ENCODE measurements at regions not wholly inside any gene's neighbourhood (a gene's known extent, or its start where the extent isn't known, plus 50 kb on each side); places are given as distances from the start of the nearest gene placed in this dataset.
A peak's percentile ranks its signal among the peaks of the same experiment; 100 is the strongest.

DNA sequence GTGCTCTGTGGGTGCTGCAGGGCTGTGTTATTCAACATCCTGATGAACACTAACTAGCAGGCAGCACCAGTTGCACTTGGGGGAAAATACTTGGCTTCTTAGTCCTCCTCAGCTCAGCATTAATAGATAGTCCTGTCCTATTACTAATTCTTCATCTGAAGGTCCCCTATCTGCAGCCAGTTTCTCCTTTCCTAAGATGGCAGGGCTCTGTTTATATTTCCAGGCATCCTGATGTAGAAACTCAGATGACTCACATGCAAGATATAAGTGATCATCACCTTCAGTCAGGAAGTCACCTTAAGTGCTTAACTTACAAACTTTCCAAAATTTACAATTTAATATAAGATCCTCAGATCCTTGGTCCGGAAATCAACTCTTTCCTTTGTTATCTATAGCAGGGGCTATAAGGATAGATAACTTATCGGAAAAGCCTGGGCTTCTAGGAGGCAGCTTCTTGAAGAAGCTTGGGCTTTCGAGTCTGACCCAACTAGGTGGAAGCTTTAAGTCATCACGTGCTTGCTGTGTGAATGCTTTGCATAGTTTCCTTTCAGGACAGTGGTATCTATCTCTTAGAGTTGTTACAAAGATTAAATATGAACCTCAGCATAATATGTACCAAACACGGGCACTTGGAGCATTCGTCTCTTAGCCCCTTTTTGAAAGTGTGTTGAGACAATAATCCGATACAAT is 181.0 kb upstream of the GRIP1 start:
- no peak for DNase-seq

DNA sequence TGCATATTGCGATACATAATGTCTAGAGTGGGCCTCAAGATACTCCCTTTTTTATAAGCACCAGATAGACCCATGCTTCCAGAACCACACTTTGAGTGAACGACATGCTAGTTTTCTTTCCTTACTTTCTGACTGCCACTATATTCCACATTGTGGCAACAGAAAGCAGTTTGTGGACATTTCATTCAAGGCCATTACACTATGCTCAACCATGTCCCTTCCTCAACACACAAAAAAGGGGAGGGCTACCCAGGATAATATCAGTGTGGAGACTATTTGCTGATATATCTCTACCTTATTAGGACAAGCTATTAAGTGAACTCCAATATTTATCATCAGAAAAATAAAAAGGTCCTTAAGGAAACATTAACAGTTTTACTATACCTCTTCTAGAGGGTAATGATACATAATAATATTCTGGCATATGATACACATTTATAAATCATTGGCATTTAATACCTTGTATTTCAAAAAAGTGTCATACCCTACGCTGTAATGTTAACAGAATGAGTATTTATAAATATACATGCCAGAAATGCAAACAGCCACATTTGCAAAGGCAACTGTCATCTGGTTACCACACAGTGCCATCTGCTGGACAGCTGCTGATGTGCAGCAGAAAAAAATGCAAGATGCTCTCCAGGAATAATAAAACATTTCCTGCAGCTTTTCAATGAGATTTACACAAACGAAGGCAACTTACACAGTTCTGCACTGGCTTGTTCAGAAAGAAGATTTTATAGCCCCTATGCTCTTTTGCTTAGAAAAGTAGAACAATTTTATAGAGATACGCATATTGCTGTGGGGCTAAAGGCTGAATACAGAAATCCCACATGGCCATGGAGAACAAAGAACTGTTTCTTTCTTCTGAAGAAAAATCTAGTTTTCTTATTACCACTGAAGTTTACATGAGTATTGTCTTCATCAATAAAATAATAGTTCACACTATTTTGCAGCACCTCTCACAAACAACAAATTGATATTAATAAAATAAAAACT is 182.2 kb upstream of the GRIP1 start:
- DNase-seq: peak; percentile 81

DNA sequence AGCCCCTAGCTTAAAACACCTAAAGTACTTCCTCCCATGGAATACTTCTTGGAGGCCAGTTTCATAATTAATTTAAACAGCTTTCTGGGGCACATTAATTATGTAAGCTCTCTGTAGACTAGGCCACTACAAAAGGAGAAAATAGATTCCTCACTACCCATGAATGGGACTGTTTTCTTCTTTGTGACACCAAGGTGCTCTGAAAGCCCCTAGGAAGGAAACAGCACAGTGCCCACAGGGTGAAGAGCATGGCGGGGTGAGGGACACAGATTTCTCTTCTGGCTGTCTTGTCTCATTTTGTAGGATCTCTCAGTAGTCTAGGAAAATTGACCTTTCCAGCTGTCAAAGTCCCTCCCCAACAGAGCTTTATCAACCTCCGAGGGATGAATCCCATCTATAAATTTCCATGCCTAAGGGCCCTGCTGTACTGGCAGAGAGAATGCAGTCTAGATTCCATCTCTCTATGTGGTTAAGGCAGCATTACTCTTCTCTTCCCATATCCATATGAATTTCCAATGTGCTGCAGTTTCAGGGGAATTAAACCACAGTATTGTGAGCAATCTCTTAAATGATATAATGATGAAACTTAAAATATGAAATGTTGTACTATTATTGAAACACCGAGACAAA is 183.6 kb upstream of the GRIP1 start:
- DNase-seq: no peak

DNA sequence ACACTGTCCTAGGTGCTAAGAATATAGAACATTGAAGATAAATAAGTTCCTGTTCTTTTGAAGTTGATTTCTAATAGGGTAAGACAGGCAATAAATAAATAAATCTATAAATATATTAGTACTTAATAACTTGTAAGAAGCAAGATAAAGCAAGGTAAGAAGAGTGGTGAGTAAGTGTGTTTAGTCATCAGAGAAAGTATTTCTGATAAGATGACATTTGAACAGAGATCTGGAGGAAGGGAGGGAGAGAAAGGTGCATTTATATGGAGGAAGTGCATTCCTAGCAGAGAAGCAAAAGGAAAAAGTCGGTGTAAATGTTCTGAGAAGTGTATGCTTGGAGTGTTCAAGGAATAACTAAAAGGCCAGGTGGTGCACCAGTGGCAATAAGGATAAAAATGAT is 184.4 kb upstream of the GRIP1 start:
- no peak for DNase-seq

DNA sequence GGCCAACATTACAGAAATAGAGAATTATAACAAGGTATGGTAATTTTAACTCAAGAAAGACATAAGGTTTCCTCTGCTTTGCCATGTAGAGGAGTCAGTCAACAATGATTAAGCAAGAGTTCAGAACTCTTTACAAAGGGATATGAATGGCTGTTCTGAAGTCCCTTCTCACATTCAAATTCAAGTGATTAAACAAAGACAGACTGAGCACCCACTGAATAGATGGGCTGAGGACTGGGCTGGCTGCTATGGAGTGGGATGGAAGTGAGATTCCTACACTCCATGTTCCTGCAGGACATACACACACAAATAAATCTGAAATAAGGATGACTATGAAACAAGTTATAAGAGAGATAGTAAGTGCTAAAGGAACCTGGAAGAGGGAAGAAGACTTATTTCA is 199.0 kb upstream of the GRIP1 start:
- no peak for DNase-seq

DNA sequence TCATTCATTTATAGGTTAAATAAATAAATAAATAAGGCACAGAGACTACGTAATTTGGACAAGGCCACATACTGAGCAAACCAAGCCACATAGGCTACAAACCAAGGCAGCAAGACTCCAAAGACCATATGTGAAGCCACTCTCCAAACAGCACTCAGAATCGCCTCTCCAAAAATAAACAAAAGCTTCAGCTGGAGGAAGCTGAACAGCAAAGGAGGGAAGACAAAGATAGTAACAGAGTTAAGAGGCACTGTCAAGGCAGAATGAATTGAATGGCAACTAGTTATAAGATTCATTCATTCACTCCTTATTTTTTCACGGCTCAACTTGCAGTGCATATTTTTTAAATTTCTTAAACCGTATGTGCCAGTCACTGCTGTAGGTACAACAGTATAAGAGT is 200.5 kb upstream of the GRIP1 start:
- DNase-seq: peak; percentile 79

DNA sequence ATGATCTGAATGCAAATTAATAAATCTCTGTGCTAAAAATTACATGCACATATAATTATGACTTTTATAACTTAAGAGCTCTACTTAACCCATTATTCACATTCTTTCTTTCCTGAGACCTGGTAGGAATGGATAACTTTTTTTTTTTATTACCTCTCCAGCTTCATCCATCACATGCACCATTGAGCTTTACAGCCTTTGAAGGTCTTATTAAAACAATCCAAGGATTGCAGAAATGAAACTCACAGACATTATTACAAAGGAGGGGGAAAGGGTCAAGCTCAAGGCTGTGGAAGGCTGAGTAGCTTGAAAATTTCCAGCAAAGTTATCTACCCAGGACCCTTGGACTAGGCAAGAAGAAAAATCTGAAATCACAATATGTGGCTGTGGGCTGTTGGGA is 202.5 kb upstream of the GRIP1 start:
- DNase-seq: no peak

DNA sequence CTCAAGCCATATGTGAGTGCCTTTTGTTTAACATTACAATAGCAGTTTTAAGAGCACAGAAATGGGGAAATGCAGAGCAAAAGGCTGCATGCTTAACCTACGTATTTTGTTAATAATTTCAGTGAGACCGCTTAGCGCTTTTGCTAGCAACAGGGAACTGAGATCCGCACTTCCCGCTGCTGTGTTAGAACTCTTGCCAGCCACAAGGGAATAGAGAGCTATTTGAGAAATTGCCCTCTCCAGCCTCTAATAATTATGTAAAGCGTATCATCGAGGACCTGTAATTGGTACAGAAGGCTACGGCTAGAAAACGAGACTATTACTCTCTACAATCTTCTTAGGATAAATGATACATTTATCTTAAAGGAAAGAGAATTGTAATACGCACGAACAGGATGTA is 205.2 kb upstream of the GRIP1 start:
- DNase-seq: no peak

DNA sequence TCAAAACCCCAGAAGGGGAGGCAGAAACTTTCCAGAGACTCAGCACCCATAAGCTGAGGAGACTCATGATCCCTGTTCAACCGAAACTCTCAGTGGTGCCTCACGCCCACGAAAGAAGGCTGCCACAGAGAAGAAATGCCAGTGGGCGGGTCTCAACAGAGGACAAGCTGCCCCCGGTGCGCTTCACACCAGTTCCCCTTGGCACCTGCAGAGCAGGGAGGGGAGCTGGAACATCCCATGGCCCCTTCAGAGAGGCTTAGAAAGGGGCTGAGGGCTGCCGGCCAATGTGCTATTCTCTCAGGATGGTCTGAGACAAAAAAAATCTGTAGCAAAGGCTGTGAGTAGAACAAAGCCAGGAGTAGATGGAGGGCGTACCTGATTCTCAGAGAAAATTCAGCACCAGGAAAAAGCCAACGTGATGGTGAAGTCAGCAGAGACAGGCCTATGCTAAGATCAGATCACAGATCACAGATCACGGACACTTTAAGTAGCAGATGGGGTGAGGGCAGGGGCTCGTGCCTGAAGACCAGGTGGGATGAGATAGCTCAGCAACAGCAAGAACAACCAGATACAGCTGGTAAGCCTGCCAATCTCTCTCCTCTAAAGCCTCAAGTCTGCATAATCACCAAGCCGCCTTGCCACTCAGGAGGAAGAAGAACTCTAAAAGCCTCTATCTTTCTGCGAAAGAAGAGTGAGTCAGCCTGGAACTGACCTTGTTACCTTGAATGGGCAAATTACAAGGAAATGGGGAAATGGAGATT is 206.4 kb upstream of the GRIP1 start:
- no peak for DNase-seq

DNA sequence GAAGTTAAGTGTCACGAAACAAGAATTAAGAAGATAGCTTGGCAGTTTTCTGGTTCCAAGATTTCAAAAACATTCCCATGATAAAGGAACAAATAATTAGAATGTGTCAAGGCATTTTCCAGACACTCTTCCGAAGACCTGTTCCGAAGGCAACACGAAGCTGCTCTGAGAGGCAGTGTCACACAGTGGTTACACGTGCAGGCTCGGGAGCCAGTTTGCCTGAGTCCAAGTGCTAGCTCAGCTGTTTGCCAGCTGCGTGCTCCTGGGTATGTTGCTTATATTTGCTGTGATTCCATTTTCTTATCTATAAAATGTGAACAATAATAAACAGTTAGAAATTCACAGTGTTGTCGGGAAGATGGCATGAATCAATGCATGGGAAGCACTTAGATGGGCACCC is 217.9 kb upstream of the GRIP1 start:
- no peak for DNase-seq

DNA sequence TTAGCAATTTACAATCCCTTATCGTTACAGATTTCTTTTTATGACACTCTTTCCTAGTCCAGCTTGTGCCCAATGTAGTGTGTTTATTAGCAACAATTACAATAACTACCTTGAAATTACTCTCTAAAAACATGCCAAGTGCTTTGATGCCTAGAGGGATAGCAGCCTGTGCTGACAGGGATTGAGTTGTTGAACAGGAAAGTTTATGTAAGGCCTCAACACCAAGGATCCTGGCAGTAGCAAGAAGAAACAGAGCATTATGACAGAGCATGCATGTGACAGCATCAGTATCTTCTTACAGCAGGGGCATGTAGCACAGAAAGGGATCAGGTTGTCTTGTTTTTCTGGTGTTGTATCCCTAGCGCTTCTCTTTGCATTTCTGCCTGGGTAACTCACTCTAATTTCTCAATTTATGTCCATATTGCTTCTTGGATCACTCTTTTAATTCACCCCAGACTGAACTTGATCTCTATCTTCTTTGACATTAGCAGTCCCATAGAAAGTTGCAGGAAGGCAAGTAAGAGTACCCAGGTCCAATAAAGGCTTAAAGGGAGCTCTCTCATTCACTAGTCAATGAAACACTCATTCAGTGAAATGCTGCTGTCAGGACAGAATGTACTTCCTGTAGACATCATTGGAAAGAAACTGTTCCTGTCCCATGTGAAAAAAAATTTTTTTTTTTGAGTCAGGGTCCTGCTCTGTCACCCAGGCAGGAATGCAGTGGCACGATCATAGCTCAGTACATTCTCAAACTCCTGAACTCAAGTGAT is 220.0 kb upstream of the GRIP1 start:
- no peak for DNase-seq

DNA sequence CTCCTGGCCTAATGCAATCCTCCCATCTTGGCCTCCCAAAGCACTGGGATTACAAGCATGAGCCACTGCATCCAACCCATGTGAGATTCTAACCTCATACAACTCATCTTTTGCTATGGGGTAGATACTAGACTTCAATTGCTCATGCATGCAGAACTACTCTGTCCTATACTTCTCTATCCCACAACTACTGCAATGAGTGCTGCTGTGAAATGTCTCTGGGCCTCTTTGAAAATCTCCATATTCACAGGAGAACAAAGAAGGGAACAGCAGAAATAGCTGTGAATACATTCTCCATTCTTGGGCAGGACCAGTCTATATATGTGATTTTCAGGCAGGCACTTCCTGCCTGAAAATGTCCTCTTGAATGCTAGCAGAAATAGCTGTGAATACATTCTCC is 220.7 kb upstream of the GRIP1 start:
- no peak for DNase-seq

DNA sequence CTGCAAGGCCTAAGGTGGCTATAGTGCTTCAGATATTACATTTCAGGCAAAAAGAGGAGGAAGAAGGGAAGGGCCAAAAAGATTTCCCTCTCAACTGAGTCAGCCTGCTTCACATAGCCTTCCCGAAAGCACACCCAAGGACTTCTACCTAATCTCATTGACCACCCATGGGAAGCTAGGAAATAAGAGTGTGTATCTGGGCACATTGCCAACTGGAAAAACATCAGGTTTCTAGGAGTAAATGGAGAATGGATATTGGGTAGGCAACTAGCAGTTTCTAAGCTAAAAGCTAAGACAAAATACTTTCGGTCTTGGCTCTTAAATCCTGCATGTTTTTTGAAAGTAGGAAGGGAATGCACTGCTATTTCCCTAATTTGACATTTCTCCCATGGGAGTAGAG is 221.7 kb upstream of the GRIP1 start:
- DNase-seq: no peak

DNA sequence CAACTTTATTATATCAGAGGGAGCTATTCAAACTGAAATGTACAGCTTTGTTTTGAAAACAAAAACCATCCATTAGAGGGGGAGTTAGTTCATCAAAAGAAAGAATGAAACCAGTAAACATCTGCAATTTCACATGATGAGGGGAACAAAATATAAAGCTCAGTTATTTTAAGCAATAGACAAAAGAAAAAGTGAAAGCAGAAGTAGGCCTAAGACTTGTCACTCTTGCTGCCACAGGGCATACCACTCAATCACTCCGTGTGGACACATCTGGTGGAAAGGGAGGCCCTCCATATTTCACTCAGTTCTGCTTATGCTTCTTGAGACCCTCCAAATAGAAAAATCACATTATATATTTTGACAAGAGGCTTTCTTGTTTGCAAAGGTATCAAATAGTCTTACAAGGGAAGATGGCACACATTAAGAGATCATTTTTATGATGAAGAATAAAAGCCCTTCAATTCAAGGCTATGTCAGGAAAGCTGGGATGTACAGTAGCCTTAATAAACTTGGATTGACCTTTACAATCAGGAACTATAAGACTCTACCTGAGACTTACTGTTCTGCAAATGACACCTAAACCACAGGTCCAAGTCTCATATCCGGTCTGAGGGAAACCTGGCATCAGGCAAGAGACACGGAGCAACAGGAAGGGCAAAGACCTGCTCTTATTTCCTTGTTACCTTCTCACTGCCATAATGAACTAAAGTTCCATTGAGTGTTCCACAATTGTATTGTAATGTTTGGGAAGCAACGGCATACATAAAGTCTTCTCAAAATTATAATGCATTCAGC is 222.5 kb upstream of the GRIP1 start:
- no peak for DNase-seq

DNA sequence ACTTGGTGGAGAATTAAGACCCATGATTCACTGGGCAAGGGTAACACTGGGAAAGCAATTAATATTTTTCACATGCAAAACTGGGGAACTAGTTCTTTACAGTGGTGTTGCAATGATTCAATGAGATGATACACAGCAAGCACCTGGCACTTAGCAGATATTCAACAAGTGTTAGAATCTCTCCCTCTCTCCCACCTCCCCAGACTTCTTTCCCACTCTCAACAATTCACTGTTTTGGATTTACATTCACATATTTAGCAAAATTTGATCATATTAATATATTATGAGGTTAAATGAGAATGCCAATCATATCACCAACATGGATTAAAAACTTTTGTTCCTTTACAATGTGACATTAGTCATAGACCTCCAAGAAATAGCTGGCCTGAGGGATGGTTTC is 223.1 kb upstream of the GRIP1 start:
- DNase-seq: no peak

DNA sequence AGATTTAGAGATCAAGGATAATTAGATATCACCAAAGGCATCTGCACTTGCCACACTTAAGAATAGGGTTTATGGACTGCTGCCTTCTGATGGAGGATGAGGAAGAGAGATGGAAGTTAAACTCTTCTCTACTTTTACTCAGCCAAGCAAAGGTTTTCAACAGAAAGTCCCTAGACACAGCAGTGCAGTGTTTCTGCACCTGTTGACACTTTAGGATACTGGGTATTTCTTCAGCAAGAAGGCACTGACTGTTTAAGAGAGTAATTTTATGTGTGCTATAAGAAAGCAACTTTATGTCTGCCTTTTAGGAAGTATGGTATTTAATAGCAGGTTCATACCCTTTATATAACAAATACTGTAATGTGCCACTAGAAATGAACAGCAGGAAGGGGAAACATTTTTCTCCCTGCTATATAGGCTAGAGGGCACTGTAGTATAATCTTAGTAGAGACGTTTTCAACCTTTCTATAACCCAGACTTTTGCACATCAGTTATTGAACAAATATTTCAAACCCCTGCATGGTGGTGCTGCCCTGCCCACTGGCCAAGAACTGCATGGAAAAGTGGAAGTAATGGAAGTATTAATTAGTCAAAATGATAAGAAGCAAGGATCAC is 225.0 kb upstream of the GRIP1 start:
- DNase-seq: no peak

DNA sequence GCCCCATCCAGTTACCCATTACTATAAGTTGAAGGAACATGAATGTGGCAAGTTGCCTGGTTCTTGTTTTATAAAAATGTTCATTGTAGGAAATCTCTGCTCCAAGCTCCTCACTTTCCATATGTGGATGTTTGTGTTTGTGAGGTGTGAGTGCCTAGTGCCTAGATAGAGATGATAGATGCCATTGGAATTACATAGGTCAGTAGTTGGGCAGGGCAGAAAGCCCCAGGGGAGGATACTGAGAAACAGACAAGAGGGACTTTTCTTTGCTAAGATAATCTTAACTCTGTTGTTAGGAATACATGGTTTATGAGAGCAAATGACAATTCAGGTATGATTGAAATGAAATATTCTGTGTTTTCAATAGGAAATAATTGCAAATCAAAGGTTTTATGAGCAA is 226.3 kb upstream of the GRIP1 start:
- DNase-seq: no peak

DNA sequence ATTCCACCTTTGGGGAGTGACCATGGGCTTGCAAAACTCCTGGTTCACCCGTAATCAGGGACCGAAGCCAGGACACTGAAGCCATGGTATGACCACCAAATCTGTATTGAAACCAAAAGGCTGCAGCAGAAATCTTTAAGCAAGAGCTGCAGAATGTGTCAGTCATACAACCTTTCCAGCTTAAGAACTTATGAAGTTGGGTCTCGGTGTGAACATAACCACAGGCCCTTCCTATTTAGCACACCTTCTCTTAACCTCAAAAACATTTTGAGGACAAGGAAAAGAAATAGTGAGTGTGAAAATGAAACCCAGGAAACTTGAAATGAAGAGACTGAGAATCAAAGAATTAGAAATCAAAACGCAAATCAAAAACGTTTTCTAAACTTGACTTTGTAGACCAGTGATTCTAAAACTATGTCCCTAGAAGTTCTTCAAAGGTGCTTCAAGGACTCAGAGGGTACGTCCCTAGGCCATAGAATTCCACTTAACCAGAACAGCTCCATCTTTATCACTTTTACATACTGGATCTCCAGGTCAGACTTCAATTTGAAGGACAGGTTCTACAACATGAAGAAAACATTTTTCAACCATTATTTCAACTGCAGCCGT is 231.6 kb upstream of the GRIP1 start:
- DNase-seq: no peak

DNA sequence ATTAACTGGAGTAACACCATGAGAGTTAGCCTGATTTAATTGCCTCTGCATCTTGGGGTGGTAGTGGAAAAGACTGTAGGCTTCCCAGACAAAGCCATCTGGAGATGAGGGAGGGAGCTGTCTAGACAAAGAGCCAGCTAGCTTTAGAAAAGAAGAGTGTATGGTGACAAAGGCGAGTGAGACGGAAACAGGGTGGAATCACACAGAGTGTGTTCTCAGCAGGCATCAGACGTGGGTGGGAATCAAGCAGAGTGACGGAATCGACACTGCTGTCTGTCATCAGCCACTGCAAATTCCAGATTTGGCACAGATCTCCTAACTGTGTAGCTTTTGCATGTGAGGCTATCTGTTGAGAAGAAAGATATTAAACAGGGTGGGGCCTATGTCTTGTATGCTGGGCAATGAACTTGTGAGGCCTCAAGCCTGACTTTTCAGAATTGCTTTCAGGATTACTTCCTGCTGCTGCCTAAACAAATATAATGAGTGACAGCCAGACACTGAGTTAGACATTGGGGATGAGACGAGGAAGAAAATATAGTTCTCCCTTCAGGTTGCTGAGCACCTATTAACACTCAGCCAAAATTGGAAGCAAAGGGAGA is 236.5 kb upstream of the GRIP1 start:
- no peak for DNase-seq

DNA sequence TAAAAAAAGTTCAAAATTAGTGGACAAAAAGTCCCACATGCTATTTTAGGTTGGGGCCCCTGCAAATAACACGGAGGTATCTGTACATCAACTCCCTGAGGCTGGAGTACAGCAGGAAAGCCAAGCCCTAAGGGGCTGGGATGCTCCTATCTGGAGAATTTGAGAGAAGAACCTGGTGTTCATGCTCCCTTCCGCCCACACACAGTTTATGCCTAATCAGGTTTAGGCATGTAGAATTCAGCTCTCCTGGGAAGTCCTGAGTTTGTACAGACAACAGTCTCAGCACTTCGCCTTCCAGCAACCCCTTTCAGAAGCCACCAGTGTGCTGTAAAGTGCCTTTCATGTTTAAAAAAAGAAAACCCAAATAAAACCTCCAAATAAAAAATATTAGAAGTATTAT is 237.3 kb upstream of the GRIP1 start:
- no peak for DNase-seq
